Activated T-cell treated with anti-CD3 and anti-CD28 coated beads, Interleukin-2, amount 50 U/mL, for 72 hours (primary cell): ENCODE measurements at regions not wholly inside any gene's neighbourhood (a gene's known extent, or its start where the extent isn't known, plus 50 kb on each side); places are given as distances from the start of the nearest gene placed in this dataset.

Source experiments
- ATAC-seq, 2 donors: fragments of 150-1000 bp; cut with Tn5 transposase; replicated peaks in 1 of 2; 2 replicates each; pipeline ENCODE4 v1.10.0; 2021; ENCODE audit warnings: moderate library complexity in 2 of 2, mild to moderate bottlenecking in 1 of 2
- DNase-seq, 2 donors: peaks; one replicate each; pipeline ENCODE4 v3.0.0; 2021 to 2022; ENCODE audit warnings: mixed read lengths in 1 of 2
- H3K27ac Mint-ChIP-seq: one replicate; pipeline ENCODE4 v1.8.0; 2022; ENCODE audit warnings: mild to moderate bottlenecking, moderate library complexity, mixed read lengths
- H3K27me3 Mint-ChIP-seq: one replicate; pipeline ENCODE4 v1.8.0; 2022; ENCODE audit warnings: low read depth, mixed read lengths
- H3K36me3 Mint-ChIP-seq, 2 donors: one replicate each; pipeline ENCODE4 v1.8.0; 2022; ENCODE audit warnings: mixed read lengths in 2 of 2, mild to moderate bottlenecking in 1 of 2; ENCODE audit not compliant: insufficient read depth in 2 of 2
- H3K4me1 Mint-ChIP-seq: one replicate; pipeline ENCODE4 v1.8.0; 2022; ENCODE audit warnings: low read depth, mixed read lengths
- H3K4me3 Mint-ChIP-seq, 2 donors: one replicate each; pipeline ENCODE4 v1.8.0; 2022; ENCODE audit warnings: mild to moderate bottlenecking in 2 of 2, mixed read lengths in 2 of 2, moderate library complexity in 2 of 2
- H3K9me3 Mint-ChIP-seq, 2 donors: one replicate each; pipeline ENCODE4 v1.8.0; 2022; ENCODE audit warnings: mixed read lengths in 2 of 2

DNA sequence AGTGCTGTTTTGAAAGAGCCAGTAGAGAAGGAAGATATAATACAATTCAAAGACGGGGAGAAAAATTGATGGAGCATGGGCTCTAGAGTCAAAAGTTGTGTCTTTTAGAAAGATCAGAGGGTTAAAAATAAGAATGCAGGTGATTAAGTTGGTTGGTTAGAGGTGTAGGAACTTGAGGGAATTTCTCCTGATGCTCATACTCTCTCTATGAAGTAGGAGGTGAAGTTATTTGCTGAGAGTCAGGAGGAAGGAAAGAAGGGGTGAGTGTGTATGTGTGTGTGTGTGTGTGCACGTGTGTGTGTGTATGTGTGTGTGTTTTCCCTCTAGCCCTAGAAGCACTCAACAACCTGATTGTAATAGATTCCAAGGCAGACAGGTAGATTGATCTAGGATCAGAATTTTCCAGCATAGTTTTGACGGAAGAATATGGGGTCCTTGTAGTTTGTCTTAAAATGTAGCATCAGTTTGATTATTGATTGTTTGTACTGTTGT, 88.3 kb upstream of the MACF1 start:
- no peak for DNase-seq
- no peak overlapping the region for H3K27ac Mint-ChIP-seq
- no peak overlapping the region for H3K4me3 Mint-ChIP-seq
- ATAC-seq = peak in 1 of 2 donors; percentile 25
- H3K36me3 Mint-ChIP-seq = no peaks in the 10 kb centered on the region
- H3K4me1 Mint-ChIP-seq = peaks cover 7% of the 10 kb centered on the region
- H3K27me3 Mint-ChIP-seq = peaks cover 9% of the 10 kb centered on the region
- no peaks in the 10 kb centered on the region for H3K9me3 Mint-ChIP-seq

DNA sequence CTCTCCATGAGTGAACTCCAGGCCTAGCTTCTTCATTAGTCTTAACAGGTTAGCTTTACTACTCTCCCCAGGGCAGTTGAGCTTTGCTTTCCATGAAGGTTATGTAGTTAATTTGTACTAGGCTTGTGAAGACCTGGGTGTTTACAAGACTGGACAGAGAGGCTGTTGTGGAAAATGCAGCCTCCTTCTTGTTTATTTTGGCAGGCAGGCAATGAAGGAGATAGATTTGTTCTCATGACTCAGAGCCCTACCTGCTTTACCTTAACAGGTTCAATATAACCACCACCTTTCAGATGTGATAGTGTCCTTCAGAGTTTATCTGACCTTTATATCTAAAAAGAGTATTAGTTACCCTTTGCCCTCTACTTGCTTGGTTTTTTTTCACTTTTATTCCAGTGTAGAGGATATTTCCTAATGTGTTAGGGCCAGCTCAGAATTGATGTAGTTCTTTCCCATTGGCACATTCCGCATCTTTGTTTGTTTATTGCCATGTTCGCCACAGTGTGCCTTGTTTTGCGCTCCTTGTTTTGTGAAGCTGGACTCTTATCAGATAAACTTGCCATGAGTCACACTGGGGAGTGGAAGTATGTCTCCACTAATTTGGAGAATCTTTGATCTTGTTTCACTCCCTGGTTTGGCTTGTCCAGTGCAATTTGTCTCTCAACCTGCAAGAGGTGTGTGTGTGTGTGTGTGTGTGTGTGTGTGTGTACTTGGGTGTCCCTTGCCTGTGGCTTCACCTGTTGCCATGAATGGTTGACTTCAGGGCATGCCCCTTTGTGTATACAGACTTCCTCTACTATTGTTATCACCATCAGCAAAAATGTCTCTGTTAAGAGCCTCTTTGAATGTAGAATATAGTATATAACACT, 87.4 kb upstream of the MACF1 start:
- no peaks in the 10 kb centered on the region for H3K9me3 Mint-ChIP-seq
- H3K27me3 Mint-ChIP-seq = peaks cover 9% of the 10 kb centered on the region
- DNase-seq (no peak), ATAC-seq (no peak)
- H3K36me3 Mint-ChIP-seq = no peaks in the 10 kb centered on the region
- H3K4me1 Mint-ChIP-seq = peaks cover 7% of the 10 kb centered on the region
- no peak overlapping the region for H3K27ac Mint-ChIP-seq
- no peak overlapping the region for H3K4me3 Mint-ChIP-seq

DNA sequence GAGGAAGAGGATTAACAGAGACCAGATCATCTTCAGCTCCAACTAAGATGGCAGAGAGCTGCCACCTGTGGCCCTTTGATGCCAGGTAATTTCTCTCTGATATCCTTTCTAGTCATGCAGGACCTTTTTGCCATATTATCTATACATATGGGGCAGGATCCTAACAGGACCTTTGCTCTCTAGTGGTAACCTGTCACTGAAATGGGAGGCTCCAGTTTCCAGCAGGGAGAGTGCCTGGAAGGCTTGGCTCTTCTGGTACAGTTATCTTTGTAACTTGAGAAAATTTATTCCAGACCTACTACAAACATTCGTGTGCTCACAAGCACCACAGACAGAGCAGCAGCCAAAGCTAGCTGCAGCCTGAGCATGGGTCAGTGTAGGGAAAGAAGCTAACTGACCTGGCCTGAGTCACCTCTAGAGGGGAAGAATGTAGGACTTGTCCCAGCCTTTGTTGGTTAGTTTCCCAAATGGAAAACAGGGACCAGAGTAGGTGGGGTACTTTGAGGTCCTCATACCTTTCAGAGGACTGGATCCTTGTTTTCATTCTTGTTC, 86.5 kb upstream of the MACF1 start:
- no peak overlapping the region for H3K4me3 Mint-ChIP-seq
- ATAC-seq (no peak), DNase-seq (no peak)
- peaks cover 5% of the 10 kb centered on the region for H3K27me3 Mint-ChIP-seq
- peaks cover 7% of the 10 kb centered on the region for H3K4me1 Mint-ChIP-seq
- H3K36me3 Mint-ChIP-seq = no peaks in the 10 kb centered on the region
- no peak overlapping the region for H3K27ac Mint-ChIP-seq
- no peaks in the 10 kb centered on the region for H3K9me3 Mint-ChIP-seq

GRCh38 chr1:39122056-39122455, 82.4 kb upstream of the MACF1 start:
- no peaks in the 10 kb centered on the region for H3K27me3 Mint-ChIP-seq
- no peak overlapping the region for H3K27ac Mint-ChIP-seq
- no peaks in the 10 kb centered on the region for H3K9me3 Mint-ChIP-seq
- peaks cover 6% of the 10 kb centered on the region for H3K4me1 Mint-ChIP-seq
- H3K4me3 Mint-ChIP-seq = no peak overlapping the region
- DNase-seq = no peak
- no peak for ATAC-seq
- H3K36me3 Mint-ChIP-seq = no peaks in the 10 kb centered on the region

DNA sequence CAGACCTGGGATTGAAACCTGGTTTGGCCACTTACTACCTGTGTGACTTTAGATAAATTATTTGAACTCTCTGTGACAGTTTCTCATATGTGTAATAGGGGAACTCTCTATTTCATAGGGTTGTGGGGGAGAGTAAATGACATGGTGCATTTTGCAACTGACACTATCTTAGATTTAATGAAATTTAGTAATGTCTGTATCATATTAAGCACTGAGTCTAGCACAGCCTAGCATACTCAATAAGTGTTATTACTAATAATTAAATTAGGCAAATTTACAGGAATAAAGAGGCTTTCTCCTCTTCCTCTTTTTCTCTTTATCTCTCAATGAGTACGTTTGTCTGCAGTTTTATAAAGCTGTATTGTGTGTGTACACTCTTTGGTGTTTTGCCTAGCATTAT, 80.2 kb upstream of the MACF1 start:
- Mint-ChIP-seq H3K27ac (no peak overlapping the region), H3K27me3 (no peaks in the 10 kb centered on the region), H3K9me3 (no peaks in the 10 kb centered on the region), H3K36me3 (no peaks in the 10 kb centered on the region), H3K4me1 (no peaks in the 10 kb centered on the region), H3K4me3 (no peak overlapping the region)
- ATAC-seq = no peak
- DNase-seq = no peak

GRCh38 chr1:39127513-39127912, 77.0 kb upstream of the MACF1 start:
- H3K27ac Mint-ChIP-seq = no peak overlapping the region
- H3K36me3 Mint-ChIP-seq = no peaks in the 10 kb centered on the region
- no peak for DNase-seq
- no peaks in the 10 kb centered on the region for H3K4me1 Mint-ChIP-seq
- H3K27me3 Mint-ChIP-seq = no peaks in the 10 kb centered on the region
- ATAC-seq = no peak
- H3K4me3 Mint-ChIP-seq = no peak overlapping the region
- H3K9me3 Mint-ChIP-seq = no peaks in the 10 kb centered on the region

- Mint-ChIP-seq H3K27me3 (no peaks in the 10 kb centered on the region), H3K36me3 (no peaks in the 10 kb centered on the region), H3K4me3 (no peak overlapping the region), H3K9me3 (no peaks in the 10 kb centered on the region), H3K4me1 (no peaks in the 10 kb centered on the region), H3K27ac (no peak overlapping the region)
- no peak for DNase-seq
- ATAC-seq = no peak
Observed at GRCh38 chr1:39128126-39128525, 76.4 kb upstream of the MACF1 start.

DNA sequence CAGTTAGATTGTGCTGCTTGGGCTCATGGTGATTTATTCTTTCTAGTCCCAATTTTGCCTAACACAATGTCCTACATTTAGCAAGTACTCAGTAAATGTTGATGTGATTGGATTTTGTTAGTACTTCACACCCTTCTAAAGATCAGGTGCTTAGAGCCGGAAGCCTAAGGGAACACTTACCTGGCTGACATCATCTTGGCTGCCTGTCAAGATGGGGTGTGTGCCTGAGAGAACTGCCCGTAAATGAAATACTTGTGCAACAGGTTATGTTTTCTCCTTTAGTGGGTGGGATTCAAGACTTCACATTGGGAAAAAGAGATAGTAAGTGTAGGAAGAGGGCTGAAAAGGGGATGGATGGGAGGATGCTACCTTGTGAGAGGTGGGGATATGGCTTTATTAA, 75.5 kb upstream of the MACF1 start:
- Mint-ChIP-seq H3K36me3 (no peaks in the 10 kb centered on the region), H3K4me1 (no peaks in the 10 kb centered on the region), H3K4me3 (no peak overlapping the region), H3K27ac (peak overlapping the region; percentile 36), H3K27me3 (no peaks in the 10 kb centered on the region), H3K9me3 (no peaks in the 10 kb centered on the region)
- DNase-seq = no peak
- no peak for ATAC-seq

DNA sequence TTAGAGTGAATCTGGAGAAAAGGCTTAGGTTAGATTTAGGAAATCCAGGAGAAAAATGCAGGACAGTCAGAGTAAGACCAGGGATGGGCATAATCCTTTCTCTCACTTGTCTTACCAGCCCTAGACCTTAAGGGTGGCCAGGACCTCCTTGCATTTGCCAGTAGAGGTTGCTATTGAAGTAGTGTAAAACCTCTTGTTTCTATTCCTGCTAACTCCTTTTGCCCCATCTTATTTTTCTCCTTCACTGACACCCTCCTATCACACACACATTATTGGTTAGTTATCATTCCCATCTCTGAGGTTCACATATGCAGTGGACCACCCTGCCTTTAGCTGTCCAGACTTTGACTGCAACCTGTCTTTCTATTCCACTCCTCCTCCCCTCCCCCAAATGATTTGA, 75.0 kb upstream of the MACF1 start:
- DNase-seq = no peak

GRCh38 chr1:39130325-39130724, 74.2 kb upstream of the MACF1 start:
- no peaks in the 10 kb centered on the region for H3K36me3 Mint-ChIP-seq
- no peak overlapping the region for H3K27ac Mint-ChIP-seq
- DNase-seq = no peak
- no peaks in the 10 kb centered on the region for H3K27me3 Mint-ChIP-seq
- H3K4me1 Mint-ChIP-seq = no peaks in the 10 kb centered on the region
- H3K9me3 Mint-ChIP-seq = no peaks in the 10 kb centered on the region
- ATAC-seq = no peak
- no peak overlapping the region for H3K4me3 Mint-ChIP-seq

More for the DNA sequence above, 75.0 kb upstream of the MACF1 start:
- Mint-ChIP-seq H3K9me3 (no peaks in the 10 kb centered on the region), H3K36me3 (no peaks in the 10 kb centered on the region), H3K27me3 (no peaks in the 10 kb centered on the region), H3K4me3 (no peak overlapping the region), H3K27ac (no peak overlapping the region), H3K4me1 (no peaks in the 10 kb centered on the region)
- ATAC-seq = peak in 1 of 2 donors; percentile 39

- Mint-ChIP-seq H3K27ac (no peak overlapping the region), H3K4me3 (no peak overlapping the region), H3K4me1 (no peaks in the 10 kb centered on the region), H3K36me3 (no peaks in the 10 kb centered on the region), H3K9me3 (no peaks in the 10 kb centered on the region), H3K27me3 (no peaks in the 10 kb centered on the region)
- no peak for ATAC-seq
- DNase-seq = no peak
Observed at GRCh38 chr1:39131940-39132339, 72.6 kb upstream of the MACF1 start.

DNA sequence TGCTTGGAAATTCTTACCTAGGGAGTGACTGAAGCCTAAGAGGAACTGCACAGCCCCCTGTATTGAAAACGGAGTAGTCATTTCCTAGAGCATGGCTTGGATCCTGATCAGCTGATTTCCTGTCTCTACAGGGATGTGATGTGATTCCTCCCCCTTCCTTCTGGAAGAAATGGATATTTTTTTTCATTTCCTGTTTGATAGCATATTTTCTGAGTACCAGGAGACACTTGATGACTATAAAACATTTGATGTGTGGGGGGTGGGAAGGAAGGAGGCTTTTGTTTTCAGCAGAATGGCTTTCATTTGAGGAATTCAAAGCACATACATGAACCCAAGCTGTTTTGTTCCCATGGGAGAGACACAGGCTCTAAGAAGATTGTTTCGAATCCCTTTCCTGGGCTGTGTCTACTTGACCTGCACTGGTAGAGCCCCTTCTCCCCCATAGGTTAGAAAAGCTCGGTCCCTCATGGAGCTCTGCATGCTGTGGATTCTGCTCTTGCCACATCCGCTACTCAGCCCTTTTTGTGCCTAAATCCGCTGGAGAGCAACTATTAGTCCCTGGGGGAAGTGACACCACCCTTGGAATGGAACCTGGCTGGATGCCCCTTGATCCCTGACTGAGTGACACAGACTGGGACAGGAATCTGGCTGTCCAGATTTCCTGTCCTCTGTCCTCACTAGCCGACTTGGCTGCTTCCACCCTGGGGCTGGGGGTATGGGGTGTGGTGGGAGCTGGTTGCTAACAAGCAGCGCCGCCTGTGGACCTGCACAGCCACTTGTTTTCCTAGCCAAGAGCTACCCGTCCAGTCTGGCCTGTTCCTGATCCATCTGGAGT, 71.8 kb upstream of the MACF1 start:
- no peaks in the 10 kb centered on the region for H3K36me3 Mint-ChIP-seq
- H3K4me1 Mint-ChIP-seq = no peaks in the 10 kb centered on the region
- ATAC-seq (no peak), DNase-seq (no peak)
- no peaks in the 10 kb centered on the region for H3K27me3 Mint-ChIP-seq
- no peak overlapping the region for H3K4me3 Mint-ChIP-seq
- no peak overlapping the region for H3K27ac Mint-ChIP-seq
- no peaks in the 10 kb centered on the region for H3K9me3 Mint-ChIP-seq

GRCh38 chr1:39133340-39133684, 71.2 kb upstream of the MACF1 start:
- Mint-ChIP-seq H3K4me1 (no peaks in the 10 kb centered on the region), H3K27me3 (no peaks in the 10 kb centered on the region), H3K27ac (no peak overlapping the region), H3K4me3 (no peak overlapping the region), H3K9me3 (no peaks in the 10 kb centered on the region), H3K36me3 (no peaks in the 10 kb centered on the region)
- ATAC-seq (no peak), DNase-seq (no peak)
